GM12873 (cell line): ENCODE measurements at regions not wholly inside any gene's neighbourhood (a gene's known extent, or its start where the extent isn't known, plus 50 kb on each side); places are given as distances from the start of the nearest gene placed in this dataset.

Experiments
- CTCF ChIP-seq: IDR thresholded peaks from 2 replicates; pipeline ENCODE4 v1.5.1; 2012; ENCODE audit warnings: low read depth, mild to moderate bottlenecking, moderate library complexity, low read length, control low read depth; ENCODE audit not compliant: insufficient read depth; ENCODE audit errors: missing control alignments

GRCh38 chr12:19799895-19800602 is 360.8 kb downstream of the AEBP2 start:
- TF ChIP-seq CTCF: no peak

GRCh38 chr12:19800884-19801283 is 361.6 kb downstream of the AEBP2 start:
- no peak for TF ChIP-seq CTCF

GRCh38 chr12:19801941-19802340 is 362.6 kb downstream of the AEBP2 start:
- TF ChIP-seq CTCF: no peak

GRCh38 chr12:19802915-19803314 is 363.6 kb downstream of the AEBP2 start:
- TF ChIP-seq CTCF: no peak

- no peak for TF ChIP-seq CTCF
Observed at GRCh38 chr12:19804737-19805136, 365.4 kb downstream of the AEBP2 start.

GRCh38 chr12:19808371-19808770 is 369.1 kb downstream of the AEBP2 start:
- no peak for TF ChIP-seq CTCF

GRCh38 chr12:19810213-19810612 is 370.9 kb downstream of the AEBP2 start:
- no peak for TF ChIP-seq CTCF
